ENCODE measurements at regions not wholly inside any gene's neighbourhood (a gene's known extent, or its start where the extent isn't known, plus 50 kb on each side); places are given as distances from the start of the nearest gene placed in this dataset.
"Not testable (repeated sequence)": the region's sequence is repeated elsewhere in the genome, so short reads cannot be mapped to it uniquely, and the experiment has no call there.

GRCh38 chr11:129538323-129538722 lies 162.7 kb downstream of the BARX2 start:
- TF ChIP-seq CTCF (conservative IDR thresholded peaks at IDR 0.05; ENCODE audit: low read length): no peak
- no peak for DNase-seq (ENCODE audit: low read depth)
- H3K4me3 ChIP-seq (ENCODE audit: low read length): no peak overlapping the region

GRCh38 chr11:129543515-129544290 lies 168.1 kb downstream of the BARX2 start:
- no peak overlapping the region for H3K4me3 ChIP-seq (ENCODE audit: low read length)
- no peak for DNase-seq (ENCODE audit: low read depth)
- no peak for TF ChIP-seq CTCF (conservative IDR thresholded peaks at IDR 0.05; ENCODE audit: low read length)

- no peak for TF ChIP-seq CTCF (conservative IDR thresholded peaks at IDR 0.05; ENCODE audit: low read length)
Measured at GRCh38 chr11:129544691-129545090, 169.0 kb downstream of the BARX2 start.

GRCh38 chr11:129546266-129546665 lies 170.6 kb downstream of the BARX2 start:
- no peak for TF ChIP-seq CTCF (conservative IDR thresholded peaks at IDR 0.05; ENCODE audit: low read length)
- no peak for DNase-seq (ENCODE audit: low read depth)
- no peak overlapping the region for H3K4me3 ChIP-seq (ENCODE audit: low read length)

More at GRCh38 chr11:129544691-129545090, 169.0 kb downstream of the BARX2 start:
- H3K4me3 ChIP-seq (ENCODE audit: low read length): no peak overlapping the region
- no peak for DNase-seq (ENCODE audit: low read depth)

GRCh38 chr11:129557421-129557820 lies 181.8 kb downstream of the BARX2 start:
- no peak for TF ChIP-seq CTCF (conservative IDR thresholded peaks at IDR 0.05; ENCODE audit: low read length)
- DNase-seq (ENCODE audit: low read depth): no peak
- no peak overlapping the region for H3K4me3 ChIP-seq (ENCODE audit: low read length)

GRCh38 chr11:129569007-129569406 lies 193.4 kb downstream of the BARX2 start:
- H3K4me3 ChIP-seq (ENCODE audit: low read length): no peak overlapping the region
- TF ChIP-seq CTCF (conservative IDR thresholded peaks at IDR 0.05; ENCODE audit: low read length): no peak
- no peak for DNase-seq (ENCODE audit: low read depth)

GRCh38 chr11:129572667-129573066 lies 197.0 kb downstream of the BARX2 start:
- not testable (repeated sequence) for DNase-seq (ENCODE audit: low read depth); H3K4me3 ChIP-seq (ENCODE audit: low read length)

Measured in AG10803 (cell line).